ENCODE measurements at regions not wholly inside any gene's neighbourhood (a gene's known extent, or its start where the extent isn't known, plus 50 kb on each side); places are given as distances from the start of the nearest gene placed in this dataset.

GRCh38 chr11:29842061-29842460, 174.8 kb downstream of the KCNA4 start:
- no peaks in the 10 kb centered on the region for H3K27me3 ChIP-seq
- H3K4me1 ChIP-seq: no peaks in the 10 kb centered on the region
- no peak for TF ChIP-seq CTCF (IDR thresholded peaks at IDR 0.05)
- intact Hi-C loops (cut with DNase I): no loop called here
- H3K36me3 ChIP-seq: no peaks in the 10 kb centered on the region
- no peak overlapping the region for H3K4me3 ChIP-seq
- H3K9me3 ChIP-seq: no peaks in the 10 kb centered on the region
- no peak for ATAC-seq
- no peak overlapping the region for H3K27ac ChIP-seq
- DNase-seq: no peak

GRCh38 chr11:29826878-29827277, 190.0 kb downstream of the KCNA4 start:
- H3K4me1 ChIP-seq: no peaks in the 10 kb centered on the region
- no peaks in the 10 kb centered on the region for H3K27me3 ChIP-seq
- H3K4me3 ChIP-seq: no peak overlapping the region
- no peak for TF ChIP-seq CTCF (IDR thresholded peaks at IDR 0.05)
- peak in 1 of 4 donors; percentile 28 for DNase-seq
- no peaks in the 10 kb centered on the region for H3K36me3 ChIP-seq
- H3K9me3 ChIP-seq: peaks cover 0 to 5% of the 10 kb centered on the region in 2 donors
- no peak overlapping the region for H3K27ac ChIP-seq
- intact Hi-C loops (cut with DNase I): no loop called here
- ATAC-seq: no peak

- H3K36me3 ChIP-seq: no peaks in the 10 kb centered on the region
- no peak overlapping the region for H3K27ac ChIP-seq
- DNase-seq (no peak), ATAC-seq (no peak)
- TF ChIP-seq CTCF (IDR thresholded peaks at IDR 0.05): no peak
- intact Hi-C loops (cut with DNase I): no loop called here
- H3K9me3 ChIP-seq: peaks cover 0 to 24% of the 10 kb centered on the region in 2 donors
- no peaks in the 10 kb centered on the region for H3K27me3 ChIP-seq
- H3K4me1 ChIP-seq: no peaks in the 10 kb centered on the region
- no peak overlapping the region for H3K4me3 ChIP-seq
Measured at GRCh38 chr11:29816359-29816758, 200.5 kb downstream of the KCNA4 start.

- Histone ChIP-seq H3K4me3 (no peak overlapping the region), H3K36me3 (no peaks in the 10 kb centered on the region), H3K9me3 (peaks cover 0 to 4% of the 10 kb centered on the region in 2 donors), H3K4me1 (no peaks in the 10 kb centered on the region), H3K27ac (no peak overlapping the region), H3K27me3 (no peaks in the 10 kb centered on the region)
- DNase-seq (no peak), ATAC-seq (peak; percentile 37)
- intact Hi-C loops (cut with DNase I): no loop called here
- no peak for TF ChIP-seq CTCF (IDR thresholded peaks at IDR 0.05)
Measured at GRCh38 chr11:29809121-29809520, 207.7 kb downstream of the KCNA4 start.

GRCh38 chr11:29802522-29802921, 214.3 kb downstream of the KCNA4 start:
- intact Hi-C loops (cut with DNase I): no loop called here
- H3K36me3 ChIP-seq: no peaks in the 10 kb centered on the region
- no peaks in the 10 kb centered on the region for H3K27me3 ChIP-seq
- H3K4me1 ChIP-seq: no peaks in the 10 kb centered on the region
- no peak overlapping the region for H3K27ac ChIP-seq
- H3K9me3 ChIP-seq: no peaks in the 10 kb centered on the region
- no peak for TF ChIP-seq CTCF (IDR thresholded peaks at IDR 0.05)
- DNase-seq (no peak), ATAC-seq (no peak)
- H3K4me3 ChIP-seq: no peak overlapping the region

Measured in left lung (tissue), 4 donors.